NCI-H146 treated with DMSO at 0.1 percent for 48 hours (cell line): ENCODE measurements at regions not wholly inside any gene's neighbourhood (a gene's known extent, or its start where the extent isn't known, plus 50 kb on each side); places are given as distances from the start of the nearest gene placed in this dataset.
A peak's percentile ranks its signal among the peaks of the same experiment; 100 is the strongest.

ENCODE experiments used
- DNase-seq: peaks from one replicate; lab custom pipeline; 2025; ENCODE audit not compliant: unreplicated experiment; lab: John Stamatoyannopoulos, UW

- no peak for DNase-seq
Observed at GRCh38 chr4:125681240-125681639, 366.5 kb downstream of the FAT4 start.

GRCh38 chr4:125682730-125683129, 368.0 kb downstream of the FAT4 start:
- no peak for DNase-seq

GRCh38 chr4:125688841-125689240, 374.1 kb downstream of the FAT4 start:
- DNase-seq: no peak

- peak; percentile 43 for DNase-seq
Observed at GRCh38 chr4:125689805-125690204, 375.1 kb downstream of the FAT4 start.

- DNase-seq: no peak
Observed at GRCh38 chr4:125693228-125693627, 378.5 kb downstream of the FAT4 start.

- DNase-seq: no peak
Observed at GRCh38 chr4:125702406-125702805, 387.7 kb downstream of the FAT4 start.

GRCh38 chr4:125703443-125703842, 388.7 kb downstream of the FAT4 start:
- DNase-seq: no peak

- no peak for DNase-seq
Observed at GRCh38 chr4:125704726-125705125, 390.0 kb downstream of the FAT4 start.

GRCh38 chr4:125705681-125706080, 390.9 kb downstream of the FAT4 start:
- no peak for DNase-seq

GRCh38 chr4:125707397-125707796, 392.6 kb downstream of the FAT4 start:
- DNase-seq: no peak

GRCh38 chr4:125710766-125711165, 396.0 kb downstream of the FAT4 start:
- DNase-seq: no peak

GRCh38 chr4:125714049-125714448, 399.3 kb downstream of the FAT4 start:
- DNase-seq: no peak

GRCh38 chr4:125714845-125715244, 400.1 kb downstream of the FAT4 start:
- no peak for DNase-seq

GRCh38 chr4:125719987-125720386, 405.2 kb downstream of the FAT4 start:
- DNase-seq: no peak

- no peak for DNase-seq
Observed at GRCh38 chr4:125722009-125722408, 407.3 kb downstream of the FAT4 start.

GRCh38 chr4:125725957-125726525, 411.3 kb downstream of the FAT4 start:
- DNase-seq: no peak

- no peak for DNase-seq
Observed at GRCh38 chr4:125727931-125728330, 413.2 kb downstream of the FAT4 start.

GRCh38 chr4:125728568-125728967, 413.8 kb downstream of the FAT4 start:
- no peak for DNase-seq

GRCh38 chr4:125729171-125729570, 414.4 kb downstream of the FAT4 start:
- DNase-seq: no peak

GRCh38 chr4:125732632-125733031, 417.9 kb downstream of the FAT4 start:
- DNase-seq: no peak

GRCh38 chr4:125734504-125734903, 419.7 kb downstream of the FAT4 start:
- DNase-seq: no peak

- no peak for DNase-seq
Observed at GRCh38 chr4:125735102-125735501, 420.3 kb downstream of the FAT4 start.

GRCh38 chr4:125736057-125736456, 421.3 kb downstream of the FAT4 start:
- DNase-seq: no peak

GRCh38 chr4:125739760-125740159, 425.0 kb downstream of the FAT4 start:
- no peak for DNase-seq
